ENCODE measurements at regions not wholly inside any gene's neighbourhood (a gene's known extent, or its start where the extent isn't known, plus 50 kb on each side); places are given as distances from the start of the nearest gene placed in this dataset.
A peak's percentile ranks its signal among the peaks of the same experiment; 100 is the strongest.
"Not testable (repeated sequence)": the region's sequence is repeated elsewhere in the genome, so short reads cannot be mapped to it uniquely, and the experiment has no call there.

GRCh38 chr2:13433954-13434353 is 717.2 kb downstream of the TRIB2 start:
- ATAC-seq, result no peak

- not testable (repeated sequence) for ATAC-seq
Observed at GRCh38 chr2:13443554-13444261, 727.0 kb downstream of the TRIB2 start.

- no peak for ATAC-seq
Observed at GRCh38 chr2:13462464-13462863, 745.7 kb downstream of the TRIB2 start.

GRCh38 chr2:13466076-13466475 is 749.3 kb downstream of the TRIB2 start:
- no peak for ATAC-seq

- ATAC-seq, result no peak
Observed at GRCh38 chr2:13474538-13474937, 757.8 kb downstream of the TRIB2 start.

- no peak for ATAC-seq
Observed at GRCh38 chr2:13480057-13480456, 763.3 kb downstream of the TRIB2 start.

- no peak for ATAC-seq
Observed at GRCh38 chr2:13481201-13481600, 764.5 kb downstream of the TRIB2 start.

- no peak for ATAC-seq
Observed at GRCh38 chr2:13485256-13485655, 768.5 kb downstream of the TRIB2 start.

GRCh38 chr2:13488965-13489364 is 772.2 kb downstream of the TRIB2 start:
- no peak for ATAC-seq

- ATAC-seq, result no peak
Observed at GRCh38 chr2:13492262-13492661, 775.5 kb downstream of the TRIB2 start.

- no peak for ATAC-seq
Observed at GRCh38 chr2:13495051-13495450, 778.3 kb downstream of the TRIB2 start.

- no peak for ATAC-seq
Observed at GRCh38 chr2:13504808-13505207, 788.1 kb downstream of the TRIB2 start.

GRCh38 chr2:13508671-13509070 is 791.9 kb downstream of the TRIB2 start:
- no peak for ATAC-seq

GRCh38 chr2:13515254-13515653 is 798.5 kb downstream of the TRIB2 start:
- no peak for ATAC-seq

GRCh38 chr2:13522096-13522495 is 805.4 kb downstream of the TRIB2 start:
- ATAC-seq, result peak; percentile 29

- peak; percentile 96 for ATAC-seq
Observed at GRCh38 chr2:13522917-13523821, 806.4 kb downstream of the TRIB2 start.

- no peak for ATAC-seq
Observed at GRCh38 chr2:13524492-13524891, 807.8 kb downstream of the TRIB2 start.

GRCh38 chr2:13531735-13532410 is 815.1 kb downstream of the TRIB2 start:
- not testable (repeated sequence) for ATAC-seq

- not testable (repeated sequence) for ATAC-seq
Observed at GRCh38 chr2:13532781-13533523, 816.2 kb downstream of the TRIB2 start.

GRCh38 chr2:13533524-13533922 is 816.8 kb downstream of the TRIB2 start:
- ATAC-seq, result no peak

GRCh38 chr2:13536941-13537340 is 820.2 kb downstream of the TRIB2 start:
- ATAC-seq, result no peak

GRCh38 chr2:13537771-13538349 is 821.1 kb downstream of the TRIB2 start:
- ATAC-seq, result no peak
